ENCODE measurements at regions not wholly inside any gene's neighbourhood (a gene's known extent, or its start where the extent isn't known, plus 50 kb on each side); places are given as distances from the start of the nearest gene placed in this dataset.

DNA sequence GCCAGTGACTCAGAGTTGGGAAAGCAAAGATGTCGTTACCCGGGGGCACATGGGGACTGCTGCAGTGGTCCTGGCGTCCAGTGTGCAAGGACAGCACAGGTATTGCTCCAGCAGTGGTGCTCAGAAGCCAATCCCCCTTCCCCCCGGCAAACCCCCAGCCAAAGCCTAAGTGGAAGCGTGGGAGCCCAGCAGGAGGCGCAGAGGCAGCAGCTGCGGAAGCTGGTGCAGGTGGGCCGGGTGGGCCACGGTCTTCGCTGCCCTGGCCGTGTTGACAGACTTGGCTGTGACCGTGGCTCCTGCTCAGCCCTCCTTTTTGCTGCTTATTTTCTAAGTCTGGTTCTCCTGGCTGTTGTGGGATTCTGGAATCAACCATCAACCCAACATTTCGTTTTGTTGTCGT, 369.8 kb upstream of the ST6GAL2 start:
- TF ChIP-seq CC2D1A (IDR thresholded peaks at IDR 0.05) (no peak), EP300 (IDR thresholded peaks at IDR 0.05; ENCODE audit: low read length) (no peak), SPI1 (IDR thresholded peaks at IDR 0.05; ENCODE audit: borderline replicate concordance, low read depth, low read length) (no peak)

Measured in K562 (cell line).